ENCODE measurements at regions not wholly inside any gene's neighbourhood (a gene's known extent, or its start where the extent isn't known, plus 50 kb on each side); places are given as distances from the start of the nearest gene placed in this dataset.

DNA sequence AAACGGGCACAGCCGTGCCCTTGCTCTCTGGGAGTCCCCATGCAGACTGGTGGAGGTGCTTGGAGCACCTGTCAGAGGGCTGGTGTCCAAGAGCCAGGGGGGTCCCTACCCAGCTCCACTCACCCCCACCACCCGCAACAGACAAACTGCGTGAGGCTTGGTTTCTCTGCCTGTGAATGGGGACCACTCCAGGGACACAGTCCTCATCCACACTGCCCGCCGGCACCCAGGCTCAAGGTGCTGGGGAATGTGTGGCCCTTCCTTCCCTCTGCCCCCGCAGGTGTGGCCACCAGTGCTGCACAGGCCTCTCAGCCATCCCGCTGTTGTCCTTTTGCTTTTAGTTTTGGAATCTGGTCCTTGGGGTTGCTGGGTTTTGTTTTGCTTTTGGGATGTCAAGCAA is 136.5 kb upstream of the ZNF236 start:
- no peak overlapping the region for H3K4me3 ChIP-seq
- DNase-seq, result no peak
- WGBS, 2 donors, result 88 to 94% methylated on average over 8 of the region's 8 CpGs
- no peaks in the 10 kb centered on the region for H3K36me3 ChIP-seq
- no peaks in the 10 kb centered on the region for H3K9me3 ChIP-seq
- no peak for TF ChIP-seq POLR2AphosphoS5 (IDR thresholded peaks at IDR 0.05)
- no peak for TF ChIP-seq POLR2A (IDR thresholded peaks at IDR 0.05)
- TF ChIP-seq, protein P1, sequence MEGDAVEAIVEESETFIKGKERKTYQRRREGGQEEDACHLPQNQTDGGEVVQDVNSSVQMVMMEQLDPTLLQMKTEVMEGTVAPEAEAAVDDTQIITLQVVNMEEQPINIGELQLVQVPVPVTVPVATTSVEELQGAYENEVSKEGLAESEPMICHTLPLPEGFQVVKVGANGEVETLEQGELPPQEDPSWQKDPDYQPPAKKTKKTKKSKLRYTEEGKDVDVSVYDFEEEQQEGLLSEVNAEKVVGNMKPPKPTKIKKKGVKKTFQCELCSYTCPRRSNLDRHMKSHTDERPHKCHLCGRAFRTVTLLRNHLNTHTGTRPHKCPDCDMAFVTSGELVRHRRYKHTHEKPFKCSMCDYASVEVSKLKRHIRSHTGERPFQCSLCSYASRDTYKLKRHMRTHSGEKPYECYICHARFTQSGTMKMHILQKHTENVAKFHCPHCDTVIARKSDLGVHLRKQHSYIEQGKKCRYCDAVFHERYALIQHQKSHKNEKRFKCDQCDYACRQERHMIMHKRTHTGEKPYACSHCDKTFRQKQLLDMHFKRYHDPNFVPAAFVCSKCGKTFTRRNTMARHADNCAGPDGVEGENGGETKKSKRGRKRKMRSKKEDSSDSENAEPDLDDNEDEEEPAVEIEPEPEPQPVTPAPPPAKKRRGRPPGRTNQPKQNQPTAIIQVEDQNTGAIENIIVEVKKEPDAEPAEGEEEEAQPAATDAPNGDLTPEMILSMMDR (IDR thresholded peaks at IDR 0.05), result no peak
- no peak for TF ChIP-seq EP300 (IDR thresholded peaks at IDR 0.05)
- H3K27ac ChIP-seq, result no peak overlapping the region
- no peaks in the 10 kb centered on the region for H3K27me3 ChIP-seq
- peaks cover 0 to 17% (median 7%) of the 10 kb centered on the region in 4 donors for H3K4me1 ChIP-seq
- intact Hi-C loops (cut with DNase I), result loop anchor here (1.0 to 5.0 kb wide), 2 partner anchors 189 to 287 kb away; partner anchors contain the start of gene ZNF516

DNA sequence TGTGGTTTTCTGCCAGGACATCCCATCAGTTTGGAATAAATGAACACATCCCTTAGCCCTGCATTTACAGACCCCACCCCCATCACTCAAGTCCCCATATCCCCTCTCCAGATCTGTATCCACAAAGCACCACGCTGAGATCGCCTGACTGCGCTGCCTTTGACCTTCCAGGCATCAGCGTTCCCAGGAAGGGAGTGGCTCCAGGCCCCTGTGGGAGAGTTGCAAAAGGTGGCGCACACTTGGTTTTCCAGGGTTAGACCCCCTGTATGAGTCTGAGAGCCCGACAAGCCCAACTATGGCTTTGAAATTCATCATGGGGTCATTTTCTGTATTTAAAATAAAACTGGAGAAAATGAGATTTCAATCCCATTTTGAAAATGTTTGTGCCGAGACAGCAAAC is 137.0 kb upstream of the ZNF236 start:
- Histone ChIP-seq H3K4me1 (peaks cover 0 to 17% (median 7%) of the 10 kb centered on the region in 4 donors), H3K27me3 (no peaks in the 10 kb centered on the region), H3K27ac (no peak overlapping the region), H3K36me3 (no peaks in the 10 kb centered on the region), H3K9me3 (no peaks in the 10 kb centered on the region), H3K4me3 (no peak overlapping the region)
- no peak for DNase-seq
- intact Hi-C loops (cut with DNase I), result loop anchor here (5.0 kb wide), 1 partner anchor 188 kb away; the partner anchor contains the start of gene ZNF516
- WGBS, 2 donors, result 72 to 89% methylated on average over 7 of the region's 7 CpGs
- no peak for TF ChIP-seq EP300 (IDR thresholded peaks at IDR 0.05)

DNA sequence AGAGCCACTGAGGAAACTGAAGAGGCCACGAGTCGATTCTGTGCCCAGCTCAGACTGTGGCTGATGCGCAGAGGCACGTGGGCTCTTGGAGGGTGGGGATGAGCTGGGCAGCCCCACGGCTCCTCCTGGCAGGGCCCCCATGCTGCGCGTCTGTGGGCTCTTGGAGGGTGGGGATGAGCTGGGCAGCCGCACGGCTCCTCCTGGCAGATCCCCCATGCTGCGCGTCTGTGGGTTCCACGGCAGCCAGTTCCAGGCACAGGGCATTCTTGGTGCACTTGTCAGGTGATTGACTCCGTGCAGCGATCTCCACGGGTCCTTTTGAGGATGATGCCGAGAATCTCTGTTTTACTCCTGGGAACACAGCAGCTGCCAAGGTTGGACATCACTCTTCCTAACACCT is 138.1 kb upstream of the ZNF236 start:
- H3K36me3 ChIP-seq, result no peaks in the 10 kb centered on the region
- DNase-seq, result no peak
- H3K4me3 ChIP-seq, result no peak overlapping the region
- H3K27me3 ChIP-seq, result no peaks in the 10 kb centered on the region
- no peak for TF ChIP-seq EP300 (IDR thresholded peaks at IDR 0.05)
- no peak for TF ChIP-seq POLR2AphosphoS5 (IDR thresholded peaks at IDR 0.05)
- TF ChIP-seq POLR2A (IDR thresholded peaks at IDR 0.05), result no peak
- TF ChIP-seq, protein P1 (IDR thresholded peaks at IDR 0.05), result no peak
- WGBS, 2 donors, result 84 to 89% methylated on average over 16 of the region's 16 CpGs
- no peak overlapping the region for H3K27ac ChIP-seq
- intact Hi-C loops (cut with DNase I), result no loop called here
- no peaks in the 10 kb centered on the region for H3K9me3 ChIP-seq
- H3K4me1 ChIP-seq, result peaks cover 0 to 17% (median 7%) of the 10 kb centered on the region in 4 donors

DNA sequence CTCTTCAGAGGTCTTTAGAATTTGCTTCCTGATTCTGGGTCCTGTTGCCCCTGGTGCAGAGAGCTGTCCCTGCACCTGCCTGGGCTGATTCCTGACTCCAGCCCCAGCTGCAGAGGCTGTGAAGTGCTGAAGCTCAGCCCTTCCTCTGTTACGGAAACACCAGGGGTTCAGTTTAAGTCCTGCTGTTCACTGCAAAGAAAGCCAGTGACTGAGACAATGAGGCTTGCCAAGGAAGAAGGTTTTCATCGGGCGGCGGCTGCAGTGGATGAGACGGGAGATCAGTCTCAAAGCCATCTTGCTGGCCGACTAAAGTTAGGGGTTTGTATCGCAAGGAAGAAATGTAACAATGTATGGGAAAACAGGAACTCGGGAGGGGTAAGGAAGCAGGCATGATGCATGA is 142.4 kb upstream of the ZNF236 start:
- Histone ChIP-seq H3K27ac (no peak overlapping the region), H3K4me1 (no peaks in the 10 kb centered on the region), H3K36me3 (no peaks in the 10 kb centered on the region), H3K27me3 (no peaks in the 10 kb centered on the region), H3K9me3 (no peaks in the 10 kb centered on the region), H3K4me3 (no peak overlapping the region)
- DNase-seq, result no peak
- WGBS, 2 donors, result 80 to 82% methylated on average over 8 of the region's 8 CpGs
- TF ChIP-seq EP300 (IDR thresholded peaks at IDR 0.05) (no peak), POLR2A (IDR thresholded peaks at IDR 0.05) (no peak), POLR2AphosphoS5 (IDR thresholded peaks at IDR 0.05) (no peak)
- TF ChIP-seq, protein P1 (IDR thresholded peaks at IDR 0.05), result no peak
- intact Hi-C loops (cut with DNase I), result no loop called here

DNA sequence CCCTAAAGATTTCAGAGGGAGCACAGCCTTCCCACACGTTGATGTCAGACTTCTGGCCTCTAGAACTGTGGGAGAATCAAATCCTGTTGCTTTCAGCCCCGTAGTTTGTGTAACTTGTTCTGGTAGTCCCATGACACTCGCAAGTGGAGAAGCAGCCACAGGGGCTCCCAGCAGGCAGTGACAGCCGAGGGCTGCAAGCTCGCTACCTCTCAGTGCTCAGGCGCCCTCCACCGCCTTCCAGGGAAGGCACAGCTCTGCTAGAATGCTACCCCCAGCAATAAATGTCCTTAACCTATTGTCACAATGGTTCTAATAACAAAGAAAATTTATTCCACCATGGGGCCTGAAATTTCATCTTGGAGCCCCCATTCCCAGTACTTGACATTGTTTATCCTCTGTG is 143.1 kb upstream of the ZNF236 start:
- TF ChIP-seq POLR2A (IDR thresholded peaks at IDR 0.05) (no peak), EP300 (IDR thresholded peaks at IDR 0.05) (no peak), POLR2AphosphoS5 (IDR thresholded peaks at IDR 0.05) (no peak)
- TF ChIP-seq, protein P1 (IDR thresholded peaks at IDR 0.05), result no peak
- 70 to 74% methylated on average over 7 of the region's 7 CpGs for WGBS, 2 donors
- Histone ChIP-seq H3K9me3 (no peaks in the 10 kb centered on the region), H3K27me3 (no peaks in the 10 kb centered on the region), H3K27ac (no peak overlapping the region), H3K4me3 (no peak overlapping the region), H3K4me1 (no peaks in the 10 kb centered on the region), H3K36me3 (no peaks in the 10 kb centered on the region)
- intact Hi-C loops (cut with DNase I), result no loop called here
- DNase-seq, result no peak

All from sigmoid colon (tissue), 6 donors.